ENCODE measurements at regions not wholly inside any gene's neighbourhood (a gene's known extent, or its start where the extent isn't known, plus 50 kb on each side); places are given as distances from the start of the nearest gene placed in this dataset.

DNA sequence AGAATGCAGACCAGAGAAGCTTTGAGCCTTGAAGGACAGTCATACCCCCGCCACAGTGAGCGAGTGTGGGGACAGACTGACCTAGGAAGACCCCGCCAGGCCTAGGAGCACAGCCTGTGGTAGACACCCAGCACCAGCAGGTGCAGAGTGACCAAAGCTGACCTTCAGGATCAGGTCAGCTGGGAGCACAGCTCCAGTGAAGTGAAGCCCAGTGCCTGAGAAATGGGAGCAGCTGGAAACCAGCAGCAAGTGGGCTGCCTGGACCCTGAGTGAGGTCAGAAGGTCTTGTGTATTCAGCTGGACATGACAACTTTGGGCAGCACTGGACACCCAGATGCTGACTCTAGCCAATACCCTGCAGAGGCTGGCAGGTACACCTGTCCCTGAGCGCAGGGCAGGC lies 268.9 kb downstream of the TEX29 start:
- no peak for TF ChIP-seq CTCF (IDR thresholded peaks at IDR 0.05; ENCODE audit: insufficient read depth, low read depth, low read length)
- TF ChIP-seq EZH2 (IDR thresholded peaks at IDR 0.05; ENCODE audit: insufficient read depth, low read length) = no peak
